GM20000 (cell line): ENCODE measurements at regions not wholly inside any gene's neighbourhood (a gene's known extent, or its start where the extent isn't known, plus 50 kb on each side); places are given as distances from the start of the nearest gene placed in this dataset.
"Not testable (repeated sequence)": the region's sequence is repeated elsewhere in the genome, so short reads cannot be mapped to it uniquely, and the experiment has no call there.

Experiments
- DNase-seq: peaks from one replicate; pipeline ENCODE4 v3.0.0; 2012; ENCODE audit warnings: low spot score
- CTCF ChIP-seq: IDR thresholded peaks from 2 replicates; pipeline ENCODE4 v1.5.1; 2012; ENCODE audit warnings: mild to moderate bottlenecking, control low read depth; ENCODE audit errors: extremely low read depth, missing control alignments

GRCh38 chr4:26201120-26201519 is 119.7 kb upstream of the RBPJ start:
- DNase-seq, result no peak
- no peak for TF ChIP-seq CTCF

- TF ChIP-seq CTCF, result no peak
- DNase-seq, result no peak
Observed at GRCh38 chr4:26204249-26204825, 116.5 kb upstream of the RBPJ start.

DNA sequence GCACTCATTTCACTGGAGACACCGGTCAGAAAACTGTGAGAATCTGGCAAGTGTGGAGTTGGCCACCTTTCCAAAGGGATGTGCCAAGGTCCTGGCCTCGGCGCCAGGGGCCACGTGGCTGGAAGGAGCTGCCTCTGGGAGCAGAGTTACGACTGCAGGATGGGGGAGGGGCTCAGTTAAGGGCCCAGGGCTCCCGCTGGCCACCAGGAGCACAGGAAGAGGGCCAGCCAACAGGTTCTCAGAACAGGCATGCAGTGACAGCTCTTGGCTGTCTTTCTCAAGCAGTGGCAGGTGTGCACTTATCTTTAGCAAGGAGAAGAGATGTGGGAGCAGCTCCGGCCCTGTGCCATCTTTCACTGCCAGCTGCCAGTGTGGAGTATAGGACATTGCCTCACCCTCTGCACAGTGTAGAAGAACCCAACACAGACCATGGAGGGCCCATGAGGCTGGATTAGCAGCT is 115.9 kb upstream of the RBPJ start:
- no peak for DNase-seq
- no peak for TF ChIP-seq CTCF

- no peak for TF ChIP-seq CTCF
- DNase-seq, result no peak
Observed at GRCh38 chr4:26206339-26206738, 114.5 kb upstream of the RBPJ start.

GRCh38 chr4:26206999-26207398 is 113.8 kb upstream of the RBPJ start:
- DNase-seq, result no peak
- TF ChIP-seq CTCF, result no peak

- TF ChIP-seq CTCF, result no peak
- no peak for DNase-seq
Observed at GRCh38 chr4:26207631-26208030, 113.2 kb upstream of the RBPJ start.

DNA sequence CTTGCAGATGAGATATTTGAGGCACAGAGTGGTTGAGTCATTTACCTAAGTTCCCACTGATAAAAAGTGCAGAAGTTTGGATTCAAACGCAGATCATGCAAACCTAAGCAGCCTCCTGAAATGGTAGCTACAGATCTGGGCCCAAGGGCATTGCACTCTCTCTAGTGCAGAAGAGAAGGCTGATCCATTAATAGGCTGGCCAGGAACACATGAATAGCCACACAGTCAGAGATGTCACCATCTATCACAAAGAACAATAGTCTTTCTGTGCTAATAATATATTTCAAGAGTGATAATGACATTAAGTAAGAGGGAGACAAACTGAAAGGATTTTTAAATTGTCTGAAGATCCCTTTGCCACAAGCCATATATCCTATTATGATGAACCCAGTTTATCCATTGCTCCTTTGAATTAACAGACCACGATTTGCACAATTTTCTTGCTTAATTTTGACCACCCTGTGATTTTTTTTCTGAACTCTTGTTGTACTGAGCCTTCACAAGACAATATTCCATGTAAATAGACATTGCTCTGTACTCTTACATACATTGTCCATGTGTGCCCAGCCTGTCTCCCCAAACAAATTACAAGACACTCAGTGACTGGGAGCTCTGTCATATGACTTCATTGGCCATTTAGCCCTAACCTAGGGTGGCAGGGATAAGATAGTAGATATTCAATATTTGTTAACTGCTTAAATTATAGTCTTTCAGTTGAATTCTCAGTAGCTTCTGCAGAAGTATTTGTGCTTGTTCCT is 112.4 kb upstream of the RBPJ start:
- DNase-seq, result no peak
- no peak for TF ChIP-seq CTCF

DNA sequence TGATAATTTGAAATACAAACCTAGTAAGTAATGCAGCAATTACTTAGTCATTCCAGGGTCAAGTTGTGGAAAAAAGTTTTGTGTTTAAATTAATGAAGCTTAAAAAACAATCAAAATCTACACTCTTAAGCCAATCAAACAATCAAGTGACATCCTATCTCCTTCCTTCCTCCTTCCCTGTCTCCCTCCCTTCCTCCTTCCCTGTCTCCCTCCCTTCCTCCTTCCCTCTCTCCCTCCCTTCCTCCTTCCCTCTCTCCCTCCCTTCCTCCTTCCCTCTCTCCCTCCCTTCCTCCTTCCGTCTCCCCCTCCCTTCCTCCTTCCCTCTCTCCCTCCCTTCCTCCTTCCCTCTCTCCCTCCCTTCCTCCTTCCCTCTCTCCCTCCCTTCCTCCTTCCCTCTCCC is 111.4 kb upstream of the RBPJ start:
- not testable (repeated sequence) for DNase-seq
